ENCODE measurements at regions not wholly inside any gene's neighbourhood (a gene's known extent, or its start where the extent isn't known, plus 50 kb on each side); places are given as distances from the start of the nearest gene placed in this dataset.
A peak's percentile ranks its signal among the peaks of the same experiment; 100 is the strongest.

DNA sequence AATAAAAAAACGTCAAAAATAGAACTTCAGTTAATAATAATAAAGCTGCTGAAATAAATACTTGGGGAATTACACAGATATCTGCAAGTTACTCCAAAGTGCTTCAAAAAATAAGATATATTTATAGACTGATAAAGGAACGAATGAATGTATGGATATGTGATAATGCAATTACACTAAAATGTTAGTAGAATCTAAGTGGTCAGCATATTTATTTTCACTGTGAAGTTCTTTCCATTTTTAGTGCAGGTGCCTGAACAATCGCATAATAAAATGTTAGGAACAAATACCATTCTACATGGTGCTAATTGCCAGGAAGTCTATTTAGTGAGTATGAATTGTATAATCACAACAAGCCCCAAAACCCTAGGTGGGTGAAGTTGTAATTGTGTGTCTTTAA, 169.6 kb upstream of the RGPD4 start:
- Histone ChIP-seq H3K36me3 (replicated peaks; ENCODE audit: control insufficient read depth, insufficient read depth, low read length) (no peaks in the 10 kb centered on the region), H3K4me3 (ENCODE audit: insufficient read depth, low read depth, low read length) (no peak overlapping the region), H3K27me3 (ENCODE audit: control insufficient read depth, insufficient read depth, low read length) (no peaks in the 10 kb centered on the region)
- DNase-seq = no peak

DNA sequence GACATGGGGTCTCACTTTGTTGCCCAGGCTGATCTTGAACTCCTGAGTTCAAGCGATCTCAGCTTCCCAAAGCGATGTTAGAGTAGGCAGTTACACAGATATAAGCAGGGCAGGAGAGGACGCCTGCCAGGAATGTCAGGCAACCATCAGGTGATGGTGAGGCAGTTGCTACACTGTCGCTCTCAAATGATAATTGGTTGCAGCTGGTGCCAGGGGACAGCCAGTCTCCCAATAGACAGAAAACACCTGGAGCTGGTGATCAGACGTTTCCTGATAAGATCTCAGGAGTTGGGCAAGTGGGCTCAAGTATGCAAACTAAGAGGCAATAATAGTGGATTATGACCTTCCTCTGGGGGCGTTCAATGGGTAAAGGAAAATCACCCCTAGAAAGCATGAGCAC, 163.1 kb upstream of the RGPD4 start:
- Histone ChIP-seq H3K27me3 (ENCODE audit: control insufficient read depth, insufficient read depth, low read length) (no peaks in the 10 kb centered on the region), H3K4me3 (ENCODE audit: insufficient read depth, low read depth, low read length) (no peak overlapping the region), H3K36me3 (replicated peaks; ENCODE audit: control insufficient read depth, insufficient read depth, low read length) (no peaks in the 10 kb centered on the region)
- DNase-seq = no peak

GRCh38 chr2:107669335-107669734, 157.4 kb upstream of the RGPD4 start:
- H3K36me3 ChIP-seq (replicated peaks; ENCODE audit: control insufficient read depth, insufficient read depth, low read length) = no peaks in the 10 kb centered on the region
- H3K4me3 ChIP-seq (ENCODE audit: insufficient read depth, low read depth, low read length) = no peak overlapping the region
- DNase-seq = peak; percentile 9
- H3K27me3 ChIP-seq (ENCODE audit: control insufficient read depth, insufficient read depth, low read length) = no peaks in the 10 kb centered on the region

DNA sequence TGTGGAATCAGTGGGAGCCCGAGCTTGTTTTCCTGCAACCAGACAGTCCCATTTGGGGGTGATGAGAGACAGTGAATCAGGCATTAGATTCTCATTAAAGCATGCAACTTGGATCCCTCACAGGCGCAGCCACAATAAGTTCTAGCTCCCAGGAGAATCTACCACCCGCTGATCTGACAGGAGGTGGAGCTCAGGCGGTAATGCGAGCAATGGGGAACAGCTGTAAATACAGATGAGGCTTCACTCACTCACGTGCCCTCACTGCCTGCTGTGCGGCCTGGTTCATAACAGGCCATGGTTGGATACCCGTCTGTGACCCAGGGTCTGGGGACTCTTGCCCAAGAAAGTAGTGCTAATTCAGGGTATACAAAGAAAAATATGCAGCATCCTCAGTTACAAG, 144.8 kb upstream of the RGPD4 start:
- Histone ChIP-seq H3K4me3 (ENCODE audit: insufficient read depth, low read depth, low read length) (no peak overlapping the region), H3K36me3 (replicated peaks; ENCODE audit: control insufficient read depth, insufficient read depth, low read length) (no peaks in the 10 kb centered on the region), H3K27me3 (ENCODE audit: control insufficient read depth, insufficient read depth, low read length) (no peaks in the 10 kb centered on the region)
- peak; percentile 4 for DNase-seq

GRCh38 chr2:107684421-107684820, 142.3 kb upstream of the RGPD4 start:
- Histone ChIP-seq H3K27me3 (ENCODE audit: control insufficient read depth, insufficient read depth, low read length) (no peaks in the 10 kb centered on the region), H3K4me3 (ENCODE audit: insufficient read depth, low read depth, low read length) (no peak overlapping the region)
- no peak for DNase-seq

GRCh38 chr2:107685421-107685986, 141.2 kb upstream of the RGPD4 start:
- Histone ChIP-seq H3K36me3 (replicated peaks; ENCODE audit: control insufficient read depth, insufficient read depth, low read length) (no peaks in the 10 kb centered on the region), H3K27me3 (ENCODE audit: control insufficient read depth, insufficient read depth, low read length) (no peaks in the 10 kb centered on the region), H3K4me3 (ENCODE audit: insufficient read depth, low read depth, low read length) (no peak overlapping the region)
- DNase-seq = no peak

More at GRCh38 chr2:107684421-107684820, 142.3 kb upstream of the RGPD4 start:
- no peaks in the 10 kb centered on the region for H3K36me3 ChIP-seq (replicated peaks; ENCODE audit: control insufficient read depth, insufficient read depth, low read length)

DNA sequence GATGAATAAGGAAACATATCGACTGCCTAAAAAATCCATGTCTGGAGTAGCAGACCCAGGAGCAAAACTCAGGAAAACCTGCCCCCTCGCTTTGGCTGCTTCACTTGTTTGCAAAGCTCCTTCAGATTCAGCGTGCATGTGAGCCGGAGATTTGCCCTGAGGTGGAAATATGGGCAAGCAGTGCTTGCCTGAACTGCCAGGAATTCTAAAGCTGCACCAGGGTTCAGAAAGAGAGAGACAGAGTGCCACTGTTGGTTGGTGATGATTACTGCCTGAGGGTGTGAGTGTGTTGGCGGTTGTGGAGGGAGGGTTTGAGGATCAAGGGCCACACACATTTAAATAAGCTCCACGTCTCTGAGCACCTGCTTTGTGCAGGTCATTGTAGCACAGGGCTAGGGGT, 139.6 kb upstream of the RGPD4 start:
- no peaks in the 10 kb centered on the region for H3K36me3 ChIP-seq (replicated peaks; ENCODE audit: control insufficient read depth, insufficient read depth, low read length)
- H3K27me3 ChIP-seq (ENCODE audit: control insufficient read depth, insufficient read depth, low read length) = no peaks in the 10 kb centered on the region
- H3K4me3 ChIP-seq (ENCODE audit: insufficient read depth, low read depth, low read length) = no peak overlapping the region
- DNase-seq = no peak

DNA sequence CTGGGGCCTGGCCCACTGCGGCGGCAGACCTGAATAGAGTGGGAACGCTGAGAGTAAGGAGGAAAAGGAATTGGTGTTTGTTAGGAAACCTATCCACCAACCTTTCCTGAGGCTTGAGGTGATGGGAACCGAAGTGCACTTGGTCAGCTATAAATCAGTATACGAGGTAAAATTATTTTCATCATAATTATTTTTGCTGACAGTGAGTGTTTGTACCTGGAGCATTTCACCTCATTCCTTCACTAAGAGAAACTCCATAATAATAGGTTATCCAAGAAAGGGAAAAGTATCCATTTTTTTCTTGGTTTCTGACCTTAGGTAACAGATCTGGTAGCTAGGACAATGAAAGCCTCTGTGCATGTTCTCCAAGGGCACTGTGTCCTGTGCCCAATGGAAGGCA, 138.6 kb upstream of the RGPD4 start:
- Histone ChIP-seq H3K4me3 (ENCODE audit: insufficient read depth, low read depth, low read length) (no peak overlapping the region), H3K27me3 (ENCODE audit: control insufficient read depth, insufficient read depth, low read length) (no peaks in the 10 kb centered on the region), H3K36me3 (replicated peaks; ENCODE audit: control insufficient read depth, insufficient read depth, low read length) (no peaks in the 10 kb centered on the region)
- no peak for DNase-seq

GRCh38 chr2:107693604-107694003, 133.1 kb upstream of the RGPD4 start:
- no peak for DNase-seq
- H3K4me3 ChIP-seq (ENCODE audit: insufficient read depth, low read depth, low read length) = no peak overlapping the region
- H3K36me3 ChIP-seq (replicated peaks; ENCODE audit: control insufficient read depth, insufficient read depth, low read length) = no peaks in the 10 kb centered on the region
- no peaks in the 10 kb centered on the region for H3K27me3 ChIP-seq (ENCODE audit: control insufficient read depth, insufficient read depth, low read length)

- Histone ChIP-seq H3K36me3 (replicated peaks; ENCODE audit: control insufficient read depth, insufficient read depth, low read length) (no peaks in the 10 kb centered on the region), H3K27me3 (ENCODE audit: control insufficient read depth, insufficient read depth, low read length) (no peaks in the 10 kb centered on the region), H3K4me3 (ENCODE audit: insufficient read depth, low read depth, low read length) (no peak overlapping the region)
- DNase-seq = no peak
These were observed 132.0 kb upstream of the RGPD4 start for GRCh38 chr2:107694667-107695066.

GRCh38 chr2:107697385-107697784, 129.3 kb upstream of the RGPD4 start:
- no peak for DNase-seq
- H3K36me3 ChIP-seq (replicated peaks; ENCODE audit: control insufficient read depth, insufficient read depth, low read length) = no peaks in the 10 kb centered on the region
- no peaks in the 10 kb centered on the region for H3K27me3 ChIP-seq (ENCODE audit: control insufficient read depth, insufficient read depth, low read length)
- H3K4me3 ChIP-seq (ENCODE audit: insufficient read depth, low read depth, low read length) = no peak overlapping the region

DNA sequence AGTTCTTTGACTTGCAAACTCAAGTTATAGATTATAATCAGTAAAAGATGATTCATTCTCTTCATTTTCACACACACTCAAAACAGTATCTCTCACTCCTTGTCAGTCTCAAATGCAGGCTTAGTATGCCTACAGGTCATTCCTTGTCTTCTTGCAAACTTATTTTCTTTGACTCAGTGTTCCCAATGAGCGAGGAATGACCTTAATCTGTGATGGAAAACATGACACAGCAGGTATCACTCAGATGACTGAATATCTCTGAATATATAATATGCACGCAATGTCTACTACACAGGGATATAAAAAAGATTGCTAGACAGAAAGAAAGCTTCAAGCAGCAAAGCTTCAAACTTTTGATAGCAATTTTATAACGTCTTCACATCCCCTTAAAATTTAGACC, 127.8 kb upstream of the RGPD4 start:
- Histone ChIP-seq H3K4me3 (ENCODE audit: insufficient read depth, low read depth, low read length) (no peak overlapping the region), H3K36me3 (replicated peaks; ENCODE audit: control insufficient read depth, insufficient read depth, low read length) (no peaks in the 10 kb centered on the region), H3K27me3 (ENCODE audit: control insufficient read depth, insufficient read depth, low read length) (no peaks in the 10 kb centered on the region)
- DNase-seq = no peak

DNA sequence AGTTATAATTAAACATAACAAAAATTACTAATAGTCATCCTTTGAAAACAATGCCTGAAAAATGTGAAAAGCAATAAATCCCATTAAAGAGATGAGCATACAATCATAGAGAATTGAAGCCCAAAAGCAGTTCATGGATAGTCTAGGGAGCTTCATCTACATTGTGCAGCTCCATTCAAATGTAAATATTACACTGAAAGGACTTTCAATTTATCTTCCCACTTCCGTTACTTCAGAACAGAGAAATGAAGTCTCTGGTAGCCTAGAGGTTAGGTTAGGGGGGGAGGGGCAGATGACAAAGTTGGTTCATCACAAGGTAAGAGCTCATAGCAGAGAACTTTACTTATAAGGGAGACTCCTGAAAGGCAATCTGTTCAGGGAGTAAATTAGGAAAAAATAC, 126.6 kb upstream of the RGPD4 start:
- no peaks in the 10 kb centered on the region for H3K27me3 ChIP-seq (ENCODE audit: control insufficient read depth, insufficient read depth, low read length)
- no peak overlapping the region for H3K4me3 ChIP-seq (ENCODE audit: insufficient read depth, low read depth, low read length)
- DNase-seq = no peak
- H3K36me3 ChIP-seq (replicated peaks; ENCODE audit: control insufficient read depth, insufficient read depth, low read length) = no peaks in the 10 kb centered on the region

GRCh38 chr2:107711941-107712340, 114.8 kb upstream of the RGPD4 start:
- no peaks in the 10 kb centered on the region for H3K36me3 ChIP-seq (replicated peaks; ENCODE audit: control insufficient read depth, insufficient read depth, low read length)
- no peak overlapping the region for H3K4me3 ChIP-seq (ENCODE audit: insufficient read depth, low read depth, low read length)
- no peak for DNase-seq
- no peaks in the 10 kb centered on the region for H3K27me3 ChIP-seq (ENCODE audit: control insufficient read depth, insufficient read depth, low read length)

DNA sequence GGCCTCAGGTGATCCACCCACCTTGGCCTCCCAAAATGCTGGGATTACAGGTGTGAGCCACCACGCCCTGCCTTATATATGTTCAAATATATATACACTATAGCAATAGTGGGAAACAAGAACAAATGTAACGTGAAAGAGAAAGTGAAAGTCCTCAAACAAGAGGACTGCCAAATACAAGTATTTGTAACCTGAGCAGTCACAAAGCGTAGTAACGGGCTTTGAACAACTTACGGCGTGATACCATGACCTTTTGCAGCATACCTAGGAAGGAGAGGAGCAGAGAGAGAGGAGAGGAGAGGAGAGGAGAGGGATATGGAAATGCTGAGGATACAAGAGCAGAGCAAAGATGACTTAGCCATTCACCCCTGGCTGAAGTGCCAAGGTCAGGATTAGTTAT, 113.8 kb upstream of the RGPD4 start:
- no peaks in the 10 kb centered on the region for H3K27me3 ChIP-seq (ENCODE audit: control insufficient read depth, insufficient read depth, low read length)
- DNase-seq = no peak
- no peak overlapping the region for H3K4me3 ChIP-seq (ENCODE audit: insufficient read depth, low read depth, low read length)
- H3K36me3 ChIP-seq (replicated peaks; ENCODE audit: control insufficient read depth, insufficient read depth, low read length) = no peaks in the 10 kb centered on the region

GRCh38 chr2:107717661-107718060, 109.0 kb upstream of the RGPD4 start:
- no peak overlapping the region for H3K4me3 ChIP-seq (ENCODE audit: insufficient read depth, low read depth, low read length)
- H3K36me3 ChIP-seq (replicated peaks; ENCODE audit: control insufficient read depth, insufficient read depth, low read length) = no peaks in the 10 kb centered on the region
- DNase-seq = peak; percentile 1
- H3K27me3 ChIP-seq (ENCODE audit: control insufficient read depth, insufficient read depth, low read length) = no peaks in the 10 kb centered on the region
